ENCODE measurements at regions not wholly inside any gene's neighbourhood (a gene's known extent, or its start where the extent isn't known, plus 50 kb on each side); places are given as distances from the start of the nearest gene placed in this dataset.

DNA sequence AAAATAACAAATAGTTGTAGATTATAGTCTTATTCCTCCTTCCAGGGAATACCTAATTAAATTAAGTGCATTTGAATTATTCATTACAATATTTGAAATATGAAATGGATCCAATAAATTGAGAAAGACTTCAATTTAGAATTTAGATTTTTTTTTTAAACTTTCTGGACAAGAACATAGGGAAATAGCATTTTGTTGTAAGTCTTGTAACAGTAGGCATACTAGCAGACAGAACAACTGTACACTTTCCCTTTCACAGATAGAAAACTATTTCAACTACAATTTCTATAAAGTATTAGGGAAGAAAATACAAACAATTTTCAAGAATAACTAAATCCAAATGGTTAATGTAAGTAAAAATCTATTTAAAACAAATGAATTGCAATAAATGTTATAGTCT is 577.5 kb downstream of the USP25 start:
- DNase-seq (no peak), ATAC-seq (ENCODE audit: poor library complexity) (no peak)
- intact Hi-C loops (cut with DNase I) = no loop called here

DNA sequence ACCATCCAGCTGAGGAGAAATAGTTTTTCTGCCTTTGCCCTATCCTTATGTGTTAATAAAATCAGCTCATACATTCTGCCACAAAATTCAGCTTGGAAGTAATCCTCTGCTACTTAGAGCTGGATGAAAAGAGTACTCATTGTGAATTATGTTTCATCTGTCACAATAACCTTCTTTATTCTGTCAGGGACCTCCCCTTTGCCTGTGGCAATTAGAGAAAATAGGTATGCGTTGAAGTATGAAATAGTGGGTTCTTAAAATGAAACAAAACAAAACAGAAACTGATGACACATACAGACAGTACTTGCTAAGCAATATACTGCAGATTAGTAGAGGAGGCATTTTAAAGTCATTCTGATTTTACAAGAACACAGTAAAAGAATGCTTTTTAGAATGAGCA is 578.5 kb downstream of the USP25 start:
- ATAC-seq (ENCODE audit: poor library complexity) (peak; percentile 51), DNase-seq (no peak)
- intact Hi-C loops (cut with DNase I) = no loop called here

DNA sequence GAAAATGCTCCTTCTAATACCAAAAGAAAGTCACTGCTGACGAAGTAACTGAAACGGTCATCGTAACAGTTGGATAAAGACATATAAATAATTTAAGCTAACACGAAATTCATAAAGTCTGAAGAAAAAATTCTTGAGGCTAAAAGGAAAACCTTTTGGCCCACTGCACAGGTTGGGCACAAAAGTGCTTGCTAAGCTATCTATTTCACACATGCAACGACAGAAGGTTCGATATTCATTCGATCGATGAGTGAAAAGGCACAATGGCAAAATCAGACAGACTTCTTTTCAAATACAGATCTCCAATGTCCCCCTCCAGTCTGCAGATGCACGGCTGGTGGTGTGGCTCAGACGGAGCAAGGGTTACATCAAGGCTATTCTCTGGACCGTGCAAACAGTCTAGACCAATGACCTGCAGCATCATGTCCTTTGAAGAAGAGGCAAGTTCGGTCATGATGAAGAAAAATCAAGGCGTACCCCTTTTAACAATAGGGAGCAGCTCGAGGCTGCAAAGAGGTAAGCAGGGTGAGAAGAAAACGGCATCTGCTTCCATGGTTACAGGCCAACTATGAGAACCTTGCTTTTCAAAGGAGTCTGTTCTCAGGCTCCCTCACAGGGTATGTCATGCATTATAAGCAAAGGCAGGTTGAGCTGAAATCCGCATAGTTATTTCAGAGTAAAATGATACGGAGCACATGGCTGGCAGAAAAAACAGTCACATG is 579.6 kb downstream of the USP25 start:
- DNase-seq = no peak
- intact Hi-C loops (cut with DNase I) = no loop called here
- ATAC-seq (ENCODE audit: poor library complexity) = no peak

DNA sequence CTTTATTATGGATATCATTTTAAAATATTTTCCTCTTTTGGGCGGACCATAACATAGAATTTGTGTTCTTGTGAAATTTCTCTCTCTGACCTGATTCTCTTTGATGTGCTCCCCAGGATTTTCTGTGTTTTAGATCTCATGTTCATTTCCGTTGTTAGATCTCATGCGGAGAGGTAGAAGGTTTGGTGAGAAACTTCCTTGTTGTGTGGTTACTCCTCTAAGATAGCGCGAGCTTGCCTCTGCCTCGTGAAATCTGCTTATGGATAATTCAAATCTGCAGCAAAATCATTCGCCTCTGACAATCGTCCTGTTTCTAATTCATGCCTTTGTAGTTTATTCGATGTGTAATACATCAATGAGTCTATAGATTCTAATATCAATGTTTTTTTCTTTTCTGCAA is 580.4 kb downstream of the USP25 start:
- intact Hi-C loops (cut with DNase I) = no loop called here
- ATAC-seq (ENCODE audit: poor library complexity) = no peak
- no peak for DNase-seq

- DNase-seq (no peak), ATAC-seq (ENCODE audit: poor library complexity) (no peak)
- intact Hi-C loops (cut with DNase I) = no loop called here
These were observed 581.4 kb downstream of the USP25 start for GRCh38 chr21:16311229-16311628.

- DNase-seq (no peak), ATAC-seq (ENCODE audit: poor library complexity) (no peak)
- intact Hi-C loops (cut with DNase I) = no loop called here
These were observed 582.5 kb downstream of the USP25 start for GRCh38 chr21:16312321-16312720.

GRCh38 chr21:16315223-16315622 is 585.4 kb downstream of the USP25 start:
- no peak for DNase-seq
- intact Hi-C loops (cut with DNase I) = no loop called here
- no peak for ATAC-seq (ENCODE audit: poor library complexity)

DNA sequence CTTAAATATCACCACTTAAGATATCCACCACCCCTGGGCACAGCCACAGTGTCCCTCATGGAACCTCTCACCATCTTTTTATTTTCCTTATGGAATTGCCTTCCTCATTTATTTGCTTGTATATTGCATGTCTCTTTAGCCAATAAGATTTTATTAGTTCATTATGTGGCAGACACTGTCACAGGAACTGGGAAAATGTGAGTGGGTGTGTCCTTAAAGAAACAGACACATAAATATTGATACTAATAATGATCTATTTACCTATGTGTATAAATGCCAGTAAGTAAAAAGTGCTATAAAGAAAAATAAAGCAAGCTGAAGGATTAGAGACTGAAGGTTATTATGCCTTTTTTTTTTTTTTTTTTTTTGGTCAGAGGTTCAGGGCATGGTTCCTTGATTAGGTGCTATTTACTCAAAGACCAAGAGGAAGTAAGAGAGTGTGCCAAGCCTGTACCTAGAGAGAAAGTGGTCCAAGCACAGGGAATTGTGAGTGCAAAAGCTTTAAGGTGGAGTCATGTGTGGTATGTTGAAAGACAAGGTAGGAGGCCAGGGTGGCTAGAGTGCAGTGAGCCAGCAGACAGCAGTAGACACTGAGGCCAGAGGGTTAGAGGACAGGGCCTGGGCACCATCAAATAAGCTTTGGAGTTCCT is 589.0 kb downstream of the USP25 start:
- DNase-seq = no peak
- intact Hi-C loops (cut with DNase I) = no loop called here
- ATAC-seq (ENCODE audit: poor library complexity) = no peak

GRCh38 chr21:16320110-16320509 is 590.3 kb downstream of the USP25 start:
- intact Hi-C loops (cut with DNase I) = no loop called here
- DNase-seq = no peak
- no peak for ATAC-seq (ENCODE audit: poor library complexity)

- ATAC-seq (ENCODE audit: poor library complexity) (peak; percentile 49), DNase-seq (no peak)
- intact Hi-C loops (cut with DNase I) = no loop called here
These were observed 592.7 kb downstream of the USP25 start for GRCh38 chr21:16322454-16322853.

DNA sequence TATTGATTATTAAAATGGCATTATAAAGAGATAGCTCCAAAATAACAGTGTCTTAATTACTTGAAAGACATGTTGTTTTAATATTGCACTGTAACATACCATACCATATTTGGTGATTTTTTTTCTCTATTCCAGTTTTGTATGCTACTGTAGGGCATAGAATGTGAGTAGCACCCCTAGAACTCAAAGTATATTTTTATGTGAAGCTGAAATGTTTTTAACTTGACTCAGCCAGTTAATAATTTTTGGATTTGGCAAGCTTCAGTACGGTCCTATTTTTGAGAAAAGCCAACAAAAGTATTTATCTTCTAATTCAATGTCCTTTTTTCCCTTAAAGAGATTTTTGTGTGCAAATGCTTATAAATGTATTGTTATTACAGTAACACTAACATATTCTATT is 593.8 kb downstream of the USP25 start:
- intact Hi-C loops (cut with DNase I) = no loop called here
- DNase-seq (no peak), ATAC-seq (ENCODE audit: poor library complexity) (no peak)

DNA sequence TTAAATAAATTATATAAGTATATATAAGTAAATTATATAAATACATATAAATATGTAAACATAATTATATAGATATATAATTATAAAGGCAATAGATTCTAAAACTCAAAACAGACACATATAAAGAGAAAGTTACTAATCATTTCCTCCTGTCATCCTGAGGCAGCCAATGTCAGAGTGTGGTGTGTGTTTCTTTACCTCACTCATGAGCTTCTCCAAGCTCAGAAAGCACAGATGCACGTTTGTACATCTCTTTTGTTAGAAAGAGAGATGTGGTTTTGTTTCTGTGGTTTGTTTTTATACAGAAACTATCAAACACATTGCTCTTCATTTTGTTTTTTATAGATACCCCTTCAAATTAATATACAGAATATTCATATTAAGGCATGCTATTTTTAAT is 594.8 kb downstream of the USP25 start:
- DNase-seq (no peak), ATAC-seq (ENCODE audit: poor library complexity) (no peak)
- intact Hi-C loops (cut with DNase I) = no loop called here

DNA sequence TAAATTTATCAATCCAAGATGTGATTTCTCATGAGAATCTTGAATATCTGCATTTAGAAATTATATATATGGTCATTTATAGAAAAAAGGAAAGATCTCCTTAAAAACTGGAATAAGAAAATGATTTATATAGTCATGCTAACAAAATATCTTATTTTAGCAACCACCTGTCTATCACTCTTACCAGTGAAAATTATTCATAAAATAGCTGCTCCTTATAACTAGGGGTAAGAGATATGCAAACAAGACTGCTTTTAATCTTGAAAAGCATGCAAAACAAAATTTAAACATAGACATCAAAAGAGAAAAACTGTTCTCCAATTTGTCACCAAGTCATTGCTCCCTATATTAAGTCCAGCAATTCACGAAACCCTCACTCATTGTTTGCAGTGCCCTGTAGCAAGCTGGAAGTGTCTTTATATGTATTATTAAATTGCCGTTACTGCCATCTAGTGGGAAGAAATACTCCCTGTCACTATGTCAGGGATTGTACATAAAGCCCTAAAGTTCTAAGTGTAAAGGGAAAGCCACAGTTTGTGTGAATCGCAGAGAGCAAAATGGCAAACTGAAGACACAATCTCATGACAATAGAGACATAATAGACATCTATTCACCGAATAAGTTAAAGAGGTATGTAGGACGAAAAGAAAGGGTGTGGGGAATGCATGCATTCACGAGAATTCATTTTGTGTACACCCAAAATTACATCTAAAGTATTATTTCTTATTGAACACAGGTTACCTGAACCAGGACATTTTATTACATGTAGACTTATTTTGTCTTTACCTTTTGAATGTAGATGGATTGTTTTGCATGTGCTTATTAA is 600.5 kb downstream of the USP25 start:
- DNase-seq = no peak
- ATAC-seq (ENCODE audit: poor library complexity) = peak; percentile 98
- intact Hi-C loops (cut with DNase I) = loop anchor here (5.0 to 10.0 kb wide), 2 partner anchors 135 to 248 kb away; no protein-coding TSS in a partner anchor

DNA sequence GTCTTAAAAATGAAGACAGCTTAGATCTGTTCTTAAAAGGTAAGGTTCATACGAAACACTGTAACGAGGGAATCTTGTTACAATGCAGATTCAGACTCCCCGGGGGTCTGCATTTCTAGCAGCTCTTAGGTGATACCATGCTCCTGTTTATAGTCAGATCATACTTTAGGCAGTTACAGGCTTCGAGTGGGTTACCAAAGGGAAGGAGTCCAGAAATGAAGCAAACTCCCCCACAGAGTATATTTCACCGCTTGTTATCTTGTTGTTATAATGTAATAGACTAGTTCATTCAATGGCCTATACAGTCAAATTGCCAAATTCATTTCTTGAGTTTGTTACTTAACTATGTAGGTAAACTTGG is 601.1 kb downstream of the USP25 start:
- intact Hi-C loops (cut with DNase I) = loop anchor here (5.0 to 10.0 kb wide), 2 partner anchors 136 to 249 kb away; no protein-coding TSS in a partner anchor
- ATAC-seq (ENCODE audit: poor library complexity) = no peak
- no peak for DNase-seq

- ATAC-seq (ENCODE audit: poor library complexity) (no peak), DNase-seq (no peak)
- intact Hi-C loops (cut with DNase I) = loop anchor here (10.0 kb wide), 1 partner anchor 142 kb away; no protein-coding TSS in a partner anchor
These were observed 607.5 kb downstream of the USP25 start for GRCh38 chr21:16337266-16337665.

GRCh38 chr21:16342932-16343331 is 613.1 kb downstream of the USP25 start:
- intact Hi-C loops (cut with DNase I) = no loop called here
- DNase-seq = no peak
- no peak for ATAC-seq (ENCODE audit: poor library complexity)

GRCh38 chr21:16343776-16344175 is 614.0 kb downstream of the USP25 start:
- ATAC-seq (ENCODE audit: poor library complexity) (no peak), DNase-seq (no peak)
- intact Hi-C loops (cut with DNase I) = no loop called here

GRCh38 chr21:16345757-16346156 is 616.0 kb downstream of the USP25 start:
- intact Hi-C loops (cut with DNase I) = no loop called here
- DNase-seq (no peak), ATAC-seq (ENCODE audit: poor library complexity) (no peak)

DNA sequence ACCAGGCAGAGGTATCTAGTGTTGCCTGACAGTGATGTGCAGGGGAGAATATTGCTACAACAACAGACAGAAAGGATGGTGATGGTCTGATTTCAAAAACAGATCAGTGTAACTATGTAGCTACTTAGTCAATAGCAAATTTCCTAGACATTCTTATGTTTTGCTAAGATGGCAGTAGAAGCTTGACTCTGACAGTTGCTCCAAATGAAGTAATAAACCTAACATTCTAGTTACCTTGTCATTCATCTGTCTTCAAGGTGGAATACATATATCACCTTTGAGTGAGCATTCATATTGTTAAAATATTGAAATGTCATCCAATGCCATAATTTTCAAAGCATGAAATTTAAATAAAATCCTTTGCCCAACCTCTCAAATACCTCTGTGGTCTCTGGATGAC is 617.4 kb downstream of the USP25 start:
- intact Hi-C loops (cut with DNase I) = no loop called here
- DNase-seq (no peak), ATAC-seq (ENCODE audit: poor library complexity) (no peak)

- intact Hi-C loops (cut with DNase I) = no loop called here
- no peak for ATAC-seq (ENCODE audit: poor library complexity)
These were observed 624.0 kb downstream of the USP25 start for GRCh38 chr21:16353764-16354163.

More at GRCh38 chr21:16353764-16354163, 624.0 kb downstream of the USP25 start:
- DNase-seq = no peak
